ENCODE measurements at regions not wholly inside any gene's neighbourhood (a gene's known extent, or its start where the extent isn't known, plus 50 kb on each side); places are given as distances from the start of the nearest gene placed in this dataset.

DNA sequence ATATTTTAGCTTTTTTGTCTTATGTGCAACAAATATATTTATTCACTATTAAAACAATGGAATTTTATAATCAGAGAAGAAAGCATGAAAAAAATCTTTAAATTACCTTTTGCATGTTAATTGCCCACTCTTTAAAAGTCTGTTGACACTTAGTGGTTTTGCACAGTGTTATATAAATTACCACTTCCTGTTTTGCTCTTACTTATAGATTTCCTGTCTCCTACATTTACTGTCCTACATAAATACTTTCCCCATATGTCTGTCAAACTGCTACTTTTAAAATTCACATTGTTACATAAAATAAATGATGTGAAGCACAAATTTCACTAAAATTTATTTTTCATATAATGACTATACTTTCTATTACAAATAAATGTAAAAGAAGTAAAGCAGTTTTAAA lies 161.1 kb upstream of the NDST4 start:
- TF ChIP-seq, protein P1, sequence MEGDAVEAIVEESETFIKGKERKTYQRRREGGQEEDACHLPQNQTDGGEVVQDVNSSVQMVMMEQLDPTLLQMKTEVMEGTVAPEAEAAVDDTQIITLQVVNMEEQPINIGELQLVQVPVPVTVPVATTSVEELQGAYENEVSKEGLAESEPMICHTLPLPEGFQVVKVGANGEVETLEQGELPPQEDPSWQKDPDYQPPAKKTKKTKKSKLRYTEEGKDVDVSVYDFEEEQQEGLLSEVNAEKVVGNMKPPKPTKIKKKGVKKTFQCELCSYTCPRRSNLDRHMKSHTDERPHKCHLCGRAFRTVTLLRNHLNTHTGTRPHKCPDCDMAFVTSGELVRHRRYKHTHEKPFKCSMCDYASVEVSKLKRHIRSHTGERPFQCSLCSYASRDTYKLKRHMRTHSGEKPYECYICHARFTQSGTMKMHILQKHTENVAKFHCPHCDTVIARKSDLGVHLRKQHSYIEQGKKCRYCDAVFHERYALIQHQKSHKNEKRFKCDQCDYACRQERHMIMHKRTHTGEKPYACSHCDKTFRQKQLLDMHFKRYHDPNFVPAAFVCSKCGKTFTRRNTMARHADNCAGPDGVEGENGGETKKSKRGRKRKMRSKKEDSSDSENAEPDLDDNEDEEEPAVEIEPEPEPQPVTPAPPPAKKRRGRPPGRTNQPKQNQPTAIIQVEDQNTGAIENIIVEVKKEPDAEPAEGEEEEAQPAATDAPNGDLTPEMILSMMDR (IDR thresholded peaks at IDR 0.05), result no peak
- TF ChIP-seq EP300 (IDR thresholded peaks at IDR 0.05) (no peak), POLR2A (IDR thresholded peaks at IDR 0.05) (no peak)

All from tibial nerve (tissue), 4 donors.